Natural killer cell (primary cell): ENCODE measurements at regions not wholly inside any gene's neighbourhood (a gene's known extent, or its start where the extent isn't known, plus 50 kb on each side); places are given as distances from the start of the nearest gene placed in this dataset.

ENCODE experiments used
- ATAC-seq, 3 donors: fragments of 150-1000 bp in 2 of 3; fragments of 200-7000 bp in 1 of 3; cut with Tn5 transposase; 1 replicate in 1 of 3; 2 replicates in 2 of 3; pipeline ENCODE4 v1.10.0; 2021; ENCODE audit warnings: mild to moderate bottlenecking in 2 of 3, moderate library complexity in 2 of 3
- DNase-seq, 2 donors: peaks; one replicate each; pipeline versions ENCODE4 v3.0.0 to v3.0.0-alpha.2; 2013 to 2021; ENCODE audit warnings: mixed read lengths in 1 of 2
- H3K27ac ChIP-seq: one replicate; pipeline ENCODE4 v1.5.1; 2013; ENCODE audit warnings: mild to moderate bottlenecking, low read length
- H3K27me3 ChIP-seq: one replicate; pipeline ENCODE4 v1.6.1; 2013; ENCODE audit warnings: low read length; ENCODE audit not compliant: control insufficient read depth, insufficient read depth
- H3K36me3 ChIP-seq: one replicate; pipeline ENCODE4 v1.6.1; 2013; ENCODE audit warnings: low read length; ENCODE audit not compliant: control insufficient read depth, insufficient read depth
- H3K4me1 ChIP-seq: one replicate; pipeline ENCODE4 v1.6.1; 2013; ENCODE audit warnings: low read length; ENCODE audit not compliant: control insufficient read depth, insufficient read depth
- H3K4me3 ChIP-seq: one replicate; pipeline ENCODE4 v1.5.1; 2013; ENCODE audit warnings: low read length
- H3K9me3 ChIP-seq: one replicate; pipeline ENCODE4 v1.6.1; 2013; ENCODE audit warnings: low read length; ENCODE audit not compliant: control insufficient read depth, insufficient read depth
- H3K27ac Mint-ChIP-seq, 2 donors: one replicate each; pipeline ENCODE4 v1.8.0; 2022; ENCODE audit warnings: mild to moderate bottlenecking in 2 of 2, mixed read lengths in 2 of 2, moderate library complexity in 1 of 2
- H3K27me3 Mint-ChIP-seq, 2 donors: one replicate each; pipeline ENCODE4 v1.8.0; 2022; ENCODE audit warnings: low read depth in 2 of 2, mixed read lengths in 2 of 2
- H3K36me3 Mint-ChIP-seq: one replicate; pipeline ENCODE4 v1.8.0; 2022; ENCODE audit warnings: mixed read lengths
- H3K4me1 Mint-ChIP-seq, 2 donors: one replicate each; pipeline ENCODE4 v1.8.0; 2022; ENCODE audit warnings: mixed read lengths in 2 of 2
- H3K4me3 Mint-ChIP-seq: one replicate; pipeline ENCODE4 v1.8.0; 2022; ENCODE audit warnings: mild to moderate bottlenecking, moderate library complexity, mixed read lengths
- H3K9me3 Mint-ChIP-seq, 2 donors: one replicate each; pipeline ENCODE4 v1.8.0; 2022; ENCODE audit warnings: mixed read lengths in 2 of 2
- CTCF ChIP-seq: fragments of 200-600 bp; IDR thresholded peaks from one replicate; pipeline ENCODE4 v1.8.0; 2022; ENCODE audit warnings: antibody characterized with exemption
- WGBS: methylation state at CpG from one replicate; pipeline ENCODE4 v1.1.7; 2013; ENCODE audit warnings: missing lambda C conversion rate; ENCODE audit not compliant: insufficient coverage; 5-methylcytosine and 5-hydroxymethylcytosine counted together
- intact Hi-C: fragments of 100-400 bp; cut with micrococcal nuclease; formaldehyde crosslinking; loops from one replicate; pipeline ENCODE4 v1.14.2; 2022

GRCh38 chr6:80969439-80969838, 783.0 kb downstream of the TENT5A start:
- TF ChIP-seq CTCF, result no peak
- no peak for ATAC-seq
- DNase-seq, result no peak
- Histone ChIP-seq H3K27me3 (no peaks in the 10 kb centered on the region), H3K36me3 (no peaks in the 10 kb centered on the region), H3K27ac (no peak overlapping the region), H3K9me3 (no peaks in the 10 kb centered on the region), H3K4me3 (no peak overlapping the region), H3K4me1 (no peaks in the 10 kb centered on the region)
- Mint-ChIP-seq H3K9me3 (peaks cover 10 to 11% of the 10 kb centered on the region in 2 donors), H3K27me3 (no peaks in the 10 kb centered on the region), H3K4me1 (no peaks in the 10 kb centered on the region), H3K36me3 (no peaks in the 10 kb centered on the region), H3K27ac (no peak overlapping the region), H3K4me3 (no peak overlapping the region)
- intact Hi-C loops, result no loop called here

GRCh38 chr6:80967609-80968008, 784.9 kb downstream of the TENT5A start:
- Mint-ChIP-seq H3K36me3 (no peaks in the 10 kb centered on the region), H3K27me3 (no peaks in the 10 kb centered on the region), H3K27ac (no peak overlapping the region), H3K4me1 (no peaks in the 10 kb centered on the region), H3K9me3 (peaks cover 10 to 13% of the 10 kb centered on the region in 2 donors), H3K4me3 (no peak overlapping the region)
- no peaks in the 10 kb centered on the region for H3K27me3 ChIP-seq
- no peaks in the 10 kb centered on the region for H3K36me3 ChIP-seq
- DNase-seq (no peak), ATAC-seq (no peak)
- intact Hi-C loops, result no loop called here
- no peak overlapping the region for H3K4me3 ChIP-seq
- no peaks in the 10 kb centered on the region for H3K4me1 ChIP-seq
- no peak overlapping the region for H3K27ac ChIP-seq
- TF ChIP-seq CTCF, result no peak
- H3K9me3 ChIP-seq, result no peaks in the 10 kb centered on the region
- WGBS, result 0% methylated on average over 1 of the region's 1 CpG

- intact Hi-C loops, result no loop called here
- Mint-ChIP-seq H3K36me3 (no peaks in the 10 kb centered on the region), H3K9me3 (peaks cover 6 to 10% of the 10 kb centered on the region in 2 donors), H3K27ac (no peak overlapping the region), H3K4me3 (no peak overlapping the region), H3K27me3 (no peaks in the 10 kb centered on the region), H3K4me1 (no peaks in the 10 kb centered on the region)
- Histone ChIP-seq H3K36me3 (no peaks in the 10 kb centered on the region), H3K9me3 (no peaks in the 10 kb centered on the region), H3K27ac (no peak overlapping the region), H3K27me3 (no peaks in the 10 kb centered on the region), H3K4me3 (no peak overlapping the region), H3K4me1 (no peaks in the 10 kb centered on the region)
- ATAC-seq (no peak), DNase-seq (no peak)
- TF ChIP-seq CTCF, result no peak
Measured at GRCh38 chr6:80962382-80962781, 790.1 kb downstream of the TENT5A start.

GRCh38 chr6:80961166-80961565, 791.3 kb downstream of the TENT5A start:
- H3K9me3 Mint-ChIP-seq, result peaks cover 6 to 10% of the 10 kb centered on the region in 2 donors
- no peaks in the 10 kb centered on the region for H3K27me3 Mint-ChIP-seq
- Histone ChIP-seq H3K36me3 (no peaks in the 10 kb centered on the region), H3K27ac (no peak overlapping the region), H3K4me1 (no peaks in the 10 kb centered on the region), H3K27me3 (no peaks in the 10 kb centered on the region), H3K9me3 (no peaks in the 10 kb centered on the region), H3K4me3 (no peak overlapping the region)
- DNase-seq, result no peak
- ATAC-seq, result no peak
- no peak overlapping the region for H3K4me3 Mint-ChIP-seq
- H3K36me3 Mint-ChIP-seq, result no peaks in the 10 kb centered on the region
- H3K27ac Mint-ChIP-seq, result no peak overlapping the region
- intact Hi-C loops, result no loop called here
- 83% methylated on average over 1 of the region's 3 CpGs for WGBS
- no peaks in the 10 kb centered on the region for H3K4me1 Mint-ChIP-seq
- TF ChIP-seq CTCF, result no peak
